HEK293 (cell line): ENCODE measurements at regions not wholly inside any gene's neighbourhood (a gene's known extent, or its start where the extent isn't known, plus 50 kb on each side); places are given as distances from the start of the nearest gene placed in this dataset.
A peak's percentile ranks its signal among the peaks of the same experiment; 100 is the strongest.

Experiments used
- CTCF ChIA-PET: fragments of 350-600 bp; formaldehyde crosslinking; extraction: SDS; loops from one replicate; lab custom pipeline; 2021; ENCODE audit warnings: antibody characterized with exemption; lab: Yijun Ruan, JAX
- POLR2A ChIA-PET: fragments of 300-600 bp; formaldehyde crosslinking; extraction: SDS; loops from one replicate; lab custom pipeline; 2020; ENCODE audit warnings: antibody characterized with exemption, inconsistent platforms; lab: Yijun Ruan, JAX
- H3K27ac ChIP-seq: fragments of 200-500 bp; sonication (Bioruptor generic); 2 replicates; pipeline ENCODE4 v1.5.1; 2014; ENCODE audit warnings: low read depth, low read length, control low read depth, inconsistent platforms; ENCODE audit errors: extremely low read depth
- H3K36me3 ChIP-seq, 2 experiments: fragments of 200-500 bp in 1 of 2; sonication (Bioruptor generic) in 1 of 2; 1 replicate in 1 of 2; 2 replicates in 1 of 2; pipeline ENCODE4 v1.5.1; 2014 to 2017; ENCODE audit warnings: inconsistent platforms in 2 of 2, low read length in 2 of 2; ENCODE audit not compliant: control insufficient read depth in 2 of 2, insufficient read depth in 1 of 2
- H3K4me1 ChIP-seq: fragments of 200-500 bp; sonication (Bioruptor generic); 2 replicates; pipeline ENCODE4 v1.5.1; 2014; ENCODE audit warnings: mild to moderate bottlenecking, low read length, inconsistent platforms; ENCODE audit not compliant: control insufficient read depth, insufficient read depth
- H3K4me3 ChIP-seq: 2 replicates; pipeline ENCODE4 v1.5.1; 2011; ENCODE audit warnings: low read depth, mild to moderate bottlenecking, control low read depth, low read length, moderate library complexity
- H3K9me3 ChIP-seq: fragments of 200-500 bp; sonication (Bioruptor generic); 2 replicates; pipeline ENCODE4 v1.5.1; 2014; ENCODE audit warnings: low read depth, low read length, inconsistent platforms; ENCODE audit not compliant: control insufficient read depth, insufficient read depth
- PATZ1 ChIP-seq: fragments of 450-650 bp; formaldehyde crosslinking; IDR thresholded peaks from 2 replicates; pipeline ENCODE4 v1.5.1; 2016; ENCODE audit warnings: missing biosample characterization, missing genetic modification characterization
- ZBTB11 ChIP-seq: fragments of 450-650 bp; formaldehyde crosslinking; conservative IDR thresholded peaks from 2 replicates; pipeline ENCODE4 v1.5.1; 2016; ENCODE audit warnings: low read depth, missing biosample characterization, missing genetic modification characterization
- ZBTB17 ChIP-seq: fragments of 450-650 bp; formaldehyde crosslinking; IDR thresholded peaks from 2 replicates; pipeline ENCODE4 v1.5.1; 2016; ENCODE audit warnings: missing biosample characterization, missing genetic modification characterization
- ZBTB26 ChIP-seq: fragments of 450-650 bp; formaldehyde crosslinking; optimal IDR thresholded peaks from 2 replicates; pipeline ENCODE3; 2016; ENCODE audit warnings: missing biosample characterization, mild to moderate bottlenecking, missing genetic modification characterization
- ZNF140 ChIP-seq: fragments of 450-650 bp; formaldehyde crosslinking; IDR thresholded peaks from 2 replicates; pipeline ENCODE4 v1.5.1; 2016; ENCODE audit warnings: missing biosample characterization, missing genetic modification characterization
- ZNF148 ChIP-seq: fragments of 450-650 bp; formaldehyde crosslinking; IDR thresholded peaks from 2 replicates; pipeline ENCODE4 v1.5.0; 2017; ENCODE audit warnings: missing biosample characterization, missing genetic modification characterization, borderline replicate concordance
- ZNF16 ChIP-seq: fragments of 450-650 bp; formaldehyde crosslinking; IDR thresholded peaks from 2 replicates; pipeline ENCODE4 v1.5.1; 2016; ENCODE audit warnings: low read depth, missing biosample characterization, missing genetic modification characterization
- ZNF211 ChIP-seq: fragments of 450-650 bp; formaldehyde crosslinking; IDR thresholded peaks from 2 replicates; pipeline ENCODE4 v1.5.1; 2016; ENCODE audit warnings: low read depth, missing biosample characterization, missing genetic modification characterization
- ZNF274 ChIP-seq, 2 experiments: fragments of 200-500 bp in 1 of 2; fragments of 450-650 bp in 1 of 2; sonication (Bioruptor generic) in 1 of 2; formaldehyde crosslinking in 1 of 2; IDR thresholded peaks; 2 replicates each; pipeline versions ENCODE4 v1.5.1 to v1.6.1; 2014 to 2016; ENCODE audit warnings: borderline replicate concordance in 1 of 2, inconsistent platforms in 1 of 2, low read length in 1 of 2, missing biosample characterization in 1 of 2, missing genetic modification characterization in 1 of 2
- ZNF530 ChIP-seq: fragments of 450-650 bp; formaldehyde crosslinking; IDR thresholded peaks from 2 replicates; pipeline ENCODE4 v1.5.1; 2016; ENCODE audit warnings: low read depth, missing biosample characterization, missing genetic modification characterization
- ZNF548 ChIP-seq: fragments of 450-650 bp; formaldehyde crosslinking; IDR thresholded peaks from 2 replicates; pipeline ENCODE4 v1.5.1; 2016; ENCODE audit warnings: missing biosample characterization, missing genetic modification characterization
- ZNF549 ChIP-seq: fragments of 450-650 bp; IDR thresholded peaks from 2 replicates; pipeline ENCODE4 v1.5.1; 2018; ENCODE audit warnings: missing biosample characterization, missing genetic modification characterization, mild to moderate bottlenecking, inconsistent platforms, moderate library complexity
- ZNF558 ChIP-seq: fragments of 450-650 bp; formaldehyde crosslinking; IDR thresholded peaks from 2 replicates; pipeline ENCODE4 v1.5.1; 2016; ENCODE audit warnings: missing biosample characterization, missing genetic modification characterization
- ZNF658 ChIP-seq: fragments of 450-650 bp; formaldehyde crosslinking; IDR thresholded peaks from 2 replicates; pipeline ENCODE4; 2016; ENCODE audit warnings: missing biosample characterization, missing genetic modification characterization
- ZNF701 ChIP-seq: fragments of 450-650 bp; formaldehyde crosslinking; IDR thresholded peaks from 2 replicates; pipeline ENCODE4 v1.5.1; 2016; ENCODE audit warnings: missing biosample characterization, missing genetic modification characterization
- ZNF785 ChIP-seq: fragments of 450-650 bp; formaldehyde crosslinking; IDR thresholded peaks from 2 replicates; pipeline ENCODE4 v1.5.1; 2016; ENCODE audit warnings: missing biosample characterization, missing genetic modification characterization
- ZSCAN16 ChIP-seq: fragments of 450-650 bp; formaldehyde crosslinking; IDR thresholded peaks from 2 replicates; pipeline ENCODE4 v1.5.1; 2016; ENCODE audit warnings: missing biosample characterization, missing genetic modification characterization

GRCh38 chr20:11101696-11102095 lies 427.9 kb upstream of the JAG1 start (continued):
- no peak for TF ChIP-seq ZNF549 (tag by site-specific recombination)
- TF ChIP-seq ZNF140 (tag by site-specific recombination) = peak; percentile 15; the same call in 1 of the 2 replicates
- TF ChIP-seq ZNF16 (tag by site-specific recombination) = no peak
- 0 out of 2 replicates have a peak, but pooled peaks have one; percentile 19 for TF ChIP-seq ZBTB11

- CTCF ChIA-PET = no interaction called here
- POLR2A ChIA-PET = no interaction called here
Observed at GRCh38 chr20:11103866-11104265, 430.1 kb upstream of the JAG1 start.

More at GRCh38 chr20:11103866-11104265, 430.1 kb upstream of the JAG1 start:
- H3K4me1 ChIP-seq = no peaks in the 10 kb centered on the region
- H3K4me3 ChIP-seq = no peak overlapping the region
- TF ChIP-seq ZNF530 (tag by site-specific recombination) (no peak), ZNF701 (tag by site-specific recombination) (no peak), PATZ1 (tag by site-specific recombination) (no peak), ZNF211 (tag by site-specific recombination) (no peak), ZNF558 (no peak), ZNF785 (tag by site-specific recombination) (no peak), ZNF658 (tag by site-specific recombination) (no peak), ZBTB26 (tag by site-specific recombination) (no peak), ZSCAN16 (tag by site-specific recombination) (no peak), ZNF148 (no peak), ZBTB17 (tag by site-specific recombination) (no peak), ZNF274 (IDR thresholded peaks at IDR 0.05; ENCODE audit: low read length) (no peak), ZNF274 (tag by site-specific recombination; IDR thresholded peaks at IDR 0.05; ENCODE audit: borderline replicate concordance) (no peak), ZNF548 (tag by site-specific recombination) (no peak)
- no peaks in the 10 kb centered on the region for H3K9me3 ChIP-seq
- no peak overlapping the region for H3K27ac ChIP-seq
- no peaks in the 10 kb centered on the region for H3K36me3 ChIP-seq
